Activated CD8-positive, alpha-beta memory T cell treated with anti-CD3 and anti-CD28 coated beads for 36 hours (primary cell): ENCODE measurements at regions not wholly inside any gene's neighbourhood (a gene's known extent, or its start where the extent isn't known, plus 50 kb on each side); places are given as distances from the start of the nearest gene placed in this dataset.

Source experiments
- CTCF ChIA-PET: fragments of 350-600 bp; sonication (Branson Sonifier 250); formaldehyde crosslinking; loops from one replicate; lab custom pipeline; 2021; ENCODE audit warnings: antibody characterized with exemption; lab: Charles Lee
- POLR2A ChIA-PET: fragments of 350-600 bp; sonication (Branson Sonifier 250); formaldehyde crosslinking; loops from one replicate; lab custom pipeline; 2021; ENCODE audit warnings: antibody characterized with exemption; lab: Charles Lee

DNA sequence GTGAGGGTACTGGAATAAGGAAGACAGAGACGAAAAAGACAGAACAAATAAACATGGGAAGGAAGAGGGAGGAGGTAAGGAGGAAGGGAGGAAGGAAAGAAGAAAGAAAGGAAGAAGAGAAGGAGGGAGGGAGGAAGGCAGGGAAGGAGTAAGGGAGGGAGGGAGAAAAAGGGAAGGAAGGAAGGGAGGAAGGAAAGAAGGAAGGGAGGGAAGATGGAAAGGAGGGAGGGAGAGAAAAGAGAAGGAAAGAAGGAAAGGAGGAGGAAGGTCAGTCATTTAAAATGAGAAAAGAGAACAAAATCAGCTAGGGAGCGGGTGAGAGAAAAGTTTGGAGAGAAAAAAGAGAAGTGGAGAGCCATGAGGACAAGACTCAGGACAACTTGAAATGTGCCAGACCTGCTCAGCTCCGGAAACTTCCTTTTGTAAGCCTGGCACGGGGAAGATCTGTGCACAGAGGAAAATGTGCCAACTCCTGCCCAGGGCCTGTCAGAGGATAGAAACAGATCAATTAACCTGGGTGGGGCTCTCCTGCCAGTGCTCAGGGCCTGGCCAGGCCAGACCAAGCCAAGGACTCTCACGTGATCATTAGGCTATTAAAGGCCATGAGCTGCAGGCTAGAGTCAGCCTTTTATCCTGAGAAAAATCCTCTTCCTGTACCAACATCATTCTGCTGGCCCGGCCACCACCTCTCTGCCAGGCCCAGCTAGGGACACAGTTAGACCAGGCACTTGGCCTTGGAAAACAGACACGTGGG, 50.1 kb upstream of the BCL6 start:
- CTCF ChIA-PET = no interaction called here
- POLR2A ChIA-PET = no interaction called here

DNA sequence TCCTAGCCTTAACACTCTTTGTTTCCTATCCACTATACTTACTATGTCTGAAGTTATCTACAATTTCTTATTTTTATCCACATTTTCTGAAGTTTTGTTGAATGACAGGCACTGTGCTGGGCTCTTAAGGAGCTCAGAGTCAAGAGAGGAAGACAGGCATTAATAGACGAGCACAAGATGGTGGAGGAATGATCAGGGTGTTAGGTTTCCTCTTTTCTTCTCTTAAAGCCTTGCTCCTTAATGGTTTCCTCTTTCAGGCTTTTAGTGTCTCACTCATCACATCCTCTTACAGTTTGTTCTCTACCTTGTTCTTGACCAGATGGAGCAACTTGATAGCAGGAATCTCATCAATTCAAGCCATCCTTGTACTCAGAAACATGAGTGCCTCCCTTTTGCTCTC, 52.9 kb upstream of the BCL6 start:
- POLR2A ChIA-PET = interaction anchor here (0.7 to 1.2 kb wide), 2 partner anchors 21 to 52 kb away, joined by 3 read pairs; no protein-coding TSS in a partner anchor

DNA sequence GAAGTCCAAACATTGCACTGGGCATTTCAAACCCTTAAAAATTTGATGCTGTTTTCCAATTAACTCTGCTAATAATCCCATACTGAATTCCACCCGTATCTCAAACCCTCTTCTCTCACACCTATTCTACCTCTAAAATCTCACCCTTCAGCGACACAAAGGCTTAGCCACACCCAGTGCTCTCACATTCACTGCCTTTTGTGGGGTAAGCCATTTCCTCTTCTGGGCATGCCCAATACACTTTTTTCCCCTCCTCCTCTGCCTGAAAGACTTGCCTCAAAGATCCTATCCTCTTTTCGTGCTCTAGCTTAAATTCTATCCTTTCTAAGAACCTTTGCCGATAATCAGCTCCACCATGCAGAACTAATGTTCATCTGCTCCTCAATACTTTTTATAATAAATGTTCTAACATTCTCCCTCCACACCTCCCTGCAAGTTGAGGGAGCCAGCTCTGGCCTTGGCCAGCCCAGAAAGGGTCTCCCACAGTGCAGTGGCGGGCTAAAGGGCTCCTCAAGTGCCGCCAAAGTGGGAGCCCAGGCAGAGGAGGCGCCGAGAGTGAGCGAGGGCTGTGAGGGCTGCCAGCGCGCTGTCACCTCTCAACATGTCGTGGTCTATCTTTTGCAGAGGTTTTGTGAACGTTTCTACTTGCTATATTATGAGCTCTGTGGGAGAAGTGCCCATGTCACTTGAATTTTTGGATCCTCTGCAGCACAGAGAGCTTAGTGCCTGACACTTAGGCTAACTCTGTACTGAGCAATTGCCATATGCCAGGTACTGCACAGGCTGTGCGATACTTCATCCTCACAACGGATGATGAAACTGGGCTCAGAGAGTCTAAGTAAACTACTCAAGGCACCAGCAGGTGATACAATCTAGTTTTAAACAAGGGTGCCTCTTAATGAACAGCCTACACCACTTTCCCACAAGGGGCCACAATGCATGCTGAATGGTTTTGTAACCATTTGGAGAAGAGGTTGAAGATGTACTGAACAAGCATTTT, 53.6 kb upstream of the BCL6 start:
- POLR2A ChIA-PET = interaction anchor here (0.7 to 2.1 kb wide), 4 partner anchors 21 to 56 kb away, joined by 3 to 13 read pairs (median 4); partner anchors contain the start of gene BCL6

More for the DNA sequence above, 52.9 kb upstream of the BCL6 start:
- CTCF ChIA-PET = interaction anchor here (1.0 to 6.9 kb wide), 2 partner anchors 39 to 52 kb away, joined by 3 to 50 read pairs; partner anchors contain the start of gene BCL6

DNA sequence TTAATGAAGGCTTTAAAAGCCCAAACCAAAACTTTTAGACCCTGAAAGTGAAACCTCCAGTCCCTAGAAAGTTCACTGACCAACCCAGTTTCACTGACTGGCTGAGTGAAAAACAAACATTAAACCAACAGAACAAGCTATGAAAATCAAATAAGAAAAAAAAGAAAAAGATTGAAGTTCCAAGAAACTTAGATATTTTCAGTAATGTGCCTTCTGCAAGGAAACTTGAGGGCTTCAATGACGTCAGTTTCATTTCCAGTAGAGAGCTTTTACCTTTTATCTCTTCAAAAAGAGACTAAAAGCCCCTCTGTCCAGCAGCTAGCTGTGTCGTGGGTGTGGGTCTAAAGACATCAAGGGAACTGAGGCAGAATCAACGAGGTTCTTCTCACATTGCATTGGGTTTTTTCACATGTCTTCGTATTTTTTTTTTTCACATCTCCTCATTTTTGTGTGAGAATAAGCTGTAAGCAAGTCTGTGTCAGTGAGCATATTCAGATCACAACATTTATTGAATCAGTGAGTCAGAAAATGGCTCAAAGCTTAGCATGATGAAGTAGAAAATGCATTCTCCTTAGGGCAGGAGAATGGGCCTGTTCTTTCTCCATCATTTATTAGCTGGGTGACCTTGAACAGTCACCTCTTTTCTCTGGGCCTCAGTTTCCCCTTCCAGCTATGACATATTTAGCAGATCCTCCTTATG, 54.8 kb upstream of the BCL6 start:
- ChIA-PET CTCF (interaction anchor here (1.1 to 6.9 kb wide), 6 partner anchors 8 to 126 kb away, joined by 3 to 50 read pairs (median 4); partner anchors contain the start of gene BCL6), POLR2A (interaction anchor here (0.5 to 4.9 kb wide), 13 partner anchors 9 to 990 kb away, joined by 3 to 50 read pairs (median 3); partner anchors contain the start of genes BCL6 and LPP)

More for the DNA sequence above, 53.6 kb upstream of the BCL6 start:
- CTCF ChIA-PET = interaction anchor here (1.0 to 6.9 kb wide), 3 partner anchors 9 to 53 kb away, joined by 3 to 50 read pairs (median 4); partner anchors contain the start of gene BCL6

DNA sequence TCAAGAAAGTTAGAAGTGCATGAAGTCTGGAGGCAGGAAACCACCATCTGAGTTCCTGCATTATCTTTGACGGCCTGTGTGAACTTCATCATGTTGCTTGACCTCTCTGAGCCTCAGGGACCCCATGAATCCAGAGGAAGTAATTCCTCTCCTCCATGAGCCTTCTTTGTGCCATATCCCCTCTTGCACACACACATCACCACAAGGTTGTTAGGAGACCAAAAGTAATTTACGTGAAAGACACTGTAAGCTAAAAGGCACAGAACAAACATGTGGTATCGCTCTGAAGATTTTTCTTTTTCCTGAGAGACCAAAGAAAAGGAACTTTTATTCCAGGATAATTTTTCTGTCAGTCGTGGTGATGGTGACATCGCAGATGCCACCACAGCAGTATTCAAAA, 55.9 kb upstream of the BCL6 start:
- CTCF ChIA-PET = interaction anchor here (1.1 to 6.9 kb wide), 3 partner anchors 15 to 61 kb away, joined by 4 to 50 read pairs (median 8); partner anchors contain the start of gene BCL6

DNA sequence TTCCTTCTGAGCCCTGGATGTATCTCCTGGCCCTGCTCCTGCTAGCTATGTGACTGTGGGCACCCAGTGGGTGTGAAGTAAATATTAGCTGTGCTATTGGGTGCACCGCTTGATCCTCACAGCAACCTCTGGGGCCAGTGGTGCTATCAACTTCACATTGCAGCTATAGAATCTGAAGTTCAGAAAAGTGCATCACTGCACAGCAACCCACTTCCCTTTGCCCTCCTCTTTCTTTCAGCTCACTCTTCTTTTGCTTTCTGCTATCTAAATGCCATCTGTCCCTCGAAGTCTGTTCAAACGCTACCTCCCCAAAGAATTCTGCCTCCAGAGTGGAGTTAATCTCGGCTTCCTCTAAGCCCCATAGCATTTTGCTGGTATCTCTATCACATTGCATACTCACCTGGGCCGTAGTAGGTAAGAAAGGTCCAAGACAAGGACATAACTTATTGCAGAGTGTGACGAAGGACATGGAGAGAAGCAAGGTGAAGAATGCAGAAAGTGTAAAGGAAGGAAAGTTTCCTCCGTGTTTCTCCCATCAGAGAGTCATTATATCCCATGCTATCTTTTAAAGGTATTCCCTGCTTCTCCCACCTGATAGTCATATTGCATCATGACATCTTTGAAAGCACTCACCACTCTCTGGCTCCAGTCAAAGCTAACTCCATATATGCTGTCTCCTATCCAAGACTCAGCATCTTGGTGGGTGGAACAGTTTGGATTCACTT, 57.1 kb upstream of the BCL6 start:
- POLR2A ChIA-PET = interaction anchor here (1.2 to 4.9 kb wide), 5 partner anchors 56 to 173 kb away, joined by 4 to 50 read pairs (median 4); partner anchors contain the start of gene BCL6
- CTCF ChIA-PET = interaction anchor here (0.7 to 6.9 kb wide), 4 partner anchors 30 to 62 kb away, joined by 3 to 50 read pairs (median 6); partner anchors contain the start of gene BCL6

More for the DNA sequence above, 55.9 kb upstream of the BCL6 start:
- POLR2A ChIA-PET = interaction anchor here (1.2 to 4.9 kb wide), 5 partner anchors 55 to 174 kb away, joined by 4 to 50 read pairs (median 13); partner anchors contain the start of gene BCL6

DNA sequence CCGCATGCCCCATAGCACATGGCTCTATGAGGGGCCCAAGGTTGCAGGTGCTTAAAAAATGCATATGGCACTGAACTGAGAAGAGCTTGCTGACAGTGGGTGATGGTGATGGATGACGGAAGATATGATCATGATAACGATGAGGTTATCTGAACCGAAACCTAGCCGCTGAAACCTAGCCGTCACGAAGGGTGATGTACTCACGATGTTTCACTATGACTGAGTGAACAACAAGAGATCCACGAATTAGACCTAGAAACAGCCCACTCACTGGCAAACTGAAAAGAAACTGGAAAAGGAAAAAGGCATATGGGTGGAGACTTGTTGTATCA, 57.6 kb upstream of the BCL6 start:
- POLR2A ChIA-PET = interaction anchor here (0.7 to 4.9 kb wide), 5 partner anchors 56 to 173 kb away, joined by 3 to 50 read pairs (median 4); partner anchors contain the start of gene BCL6

DNA sequence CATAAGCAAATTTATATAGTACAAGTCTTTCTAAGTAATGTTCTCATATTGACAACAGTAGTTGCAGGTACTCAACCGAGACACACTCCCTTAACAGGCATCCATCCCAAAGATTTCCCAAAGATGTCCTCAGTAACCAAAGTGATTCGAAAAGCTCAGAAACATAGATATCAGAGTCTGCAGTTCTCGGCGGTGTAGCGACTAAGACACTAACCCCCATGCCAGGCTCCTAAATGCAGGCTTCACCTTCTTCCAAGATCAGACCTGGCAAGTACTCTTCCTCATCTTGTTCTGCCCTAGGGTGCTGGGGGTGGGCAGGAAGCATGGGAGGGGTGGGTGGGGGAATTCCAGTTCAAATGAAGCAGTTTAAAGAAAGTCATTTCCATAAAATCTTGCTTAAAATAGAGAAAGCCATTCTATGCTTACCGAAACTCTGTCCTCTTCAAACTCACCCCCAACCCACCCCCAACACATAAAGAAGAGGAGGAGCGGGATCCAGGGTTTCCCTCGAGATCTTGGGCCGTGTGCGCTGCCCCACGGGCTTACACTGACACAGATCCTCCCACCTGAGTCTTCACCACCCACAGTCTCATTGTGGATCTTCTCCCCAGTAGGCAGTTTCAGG, 59.0 kb upstream of the BCL6 start:
- CTCF ChIA-PET = interaction anchor here (6.9 kb wide), 1 partner anchor 58 kb away, joined by 50 read pairs; the partner anchor contains the start of gene BCL6
- POLR2A ChIA-PET = interaction anchor here (4.9 kb wide), 1 partner anchor 58 kb away, joined by 50 read pairs; the partner anchor contains the start of gene BCL6

More for the DNA sequence above, 57.6 kb upstream of the BCL6 start:
- CTCF ChIA-PET = interaction anchor here (0.6 to 6.9 kb wide), 5 partner anchors 29 to 253 kb away, joined by 3 to 50 read pairs (median 4); partner anchors contain the start of gene BCL6

DNA sequence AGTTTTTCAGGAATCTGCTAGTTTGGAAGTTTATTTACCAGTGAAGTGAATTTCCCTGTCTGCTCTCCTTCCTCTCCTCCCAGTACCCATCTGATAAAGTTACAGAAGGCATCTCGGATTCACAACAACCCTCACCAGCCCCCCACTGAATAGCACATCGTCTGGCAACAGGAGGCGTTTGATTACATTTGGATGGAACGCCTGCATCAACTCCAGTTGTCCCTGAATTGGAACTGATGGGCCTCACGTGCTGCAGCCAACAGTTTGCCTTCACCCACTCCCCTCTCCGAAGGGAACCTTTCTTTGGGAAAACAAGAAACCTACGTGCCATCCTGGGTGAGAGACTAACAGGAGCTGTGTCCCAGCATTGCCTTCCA, 59.5 kb upstream of the BCL6 start:
- ChIA-PET CTCF (no interaction called here), POLR2A (interaction anchor here (4.9 kb wide), 1 partner anchor 58 kb away, joined by 50 read pairs; the partner anchor contains the start of gene BCL6)

DNA sequence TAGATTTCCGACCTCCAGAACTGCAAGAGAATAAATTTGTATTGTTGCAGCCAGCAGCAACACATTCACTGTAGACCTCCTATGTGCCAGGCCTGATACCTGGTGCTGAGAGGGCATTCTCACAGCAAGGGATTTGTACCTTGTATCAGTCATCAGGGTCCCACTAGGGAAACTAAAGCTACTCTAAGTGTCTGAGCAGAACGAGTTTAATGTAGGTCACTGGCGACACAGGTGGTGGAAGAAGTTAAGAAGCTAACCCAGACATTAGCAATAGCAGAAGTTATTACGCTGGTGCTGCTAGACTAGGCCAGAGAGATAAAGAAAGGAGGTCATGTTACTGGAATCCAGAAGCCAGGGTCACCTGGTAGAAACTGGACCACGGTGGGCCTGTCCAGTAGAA, 60.5 kb upstream of the BCL6 start:
- ChIA-PET POLR2A (interaction anchor here (2.3 kb wide), 1 partner anchor 60 kb away, joined by 9 read pairs; the partner anchor contains the start of gene BCL6), CTCF (interaction anchor here (1.2 kb wide), 1 partner anchor 58 kb away, joined by 3 read pairs; no protein-coding TSS in a partner anchor)

DNA sequence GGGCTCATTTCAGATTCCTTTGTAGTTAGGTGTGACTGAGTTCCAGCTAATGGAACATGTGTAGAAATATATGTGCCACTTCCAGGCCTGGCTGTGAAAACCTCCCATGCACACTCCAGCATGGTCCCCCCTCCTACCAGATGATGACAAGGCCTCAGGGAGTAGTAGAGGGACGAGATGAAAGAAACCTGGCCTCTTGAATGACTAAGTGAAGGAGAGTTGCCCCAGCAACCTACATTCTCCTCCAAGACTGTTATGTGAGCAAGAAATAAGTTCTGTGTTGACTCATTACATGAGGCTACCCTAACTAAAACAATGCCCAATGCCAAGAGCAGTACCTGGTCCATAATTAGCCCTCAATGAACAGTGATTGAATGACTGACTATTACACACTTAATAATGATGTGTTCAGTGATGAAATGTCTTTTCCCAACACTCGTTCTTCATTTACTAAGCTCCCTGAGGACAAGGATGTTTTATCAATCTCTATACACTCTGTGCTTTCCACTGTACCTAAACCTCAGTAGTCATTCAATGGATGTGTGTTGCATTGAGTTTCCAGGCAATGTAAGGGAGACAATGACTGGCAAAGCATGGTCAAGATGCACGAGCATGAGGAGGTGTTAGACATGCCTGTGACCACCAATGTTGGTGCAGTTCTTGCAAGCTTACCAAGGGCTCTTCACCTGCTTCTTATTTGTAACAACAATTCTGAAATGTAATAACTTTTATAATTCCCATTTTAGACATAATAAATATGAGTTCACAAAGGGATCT, 62.0 kb upstream of the BCL6 start:
- ChIA-PET POLR2A (interaction anchor here (2.3 kb wide), 1 partner anchor 62 kb away, joined by 9 read pairs; the partner anchor contains the start of gene BCL6), CTCF (interaction anchor here (0.7 to 1.5 kb wide), 3 partner anchors 8 to 1148 kb away, joined by 3 to 4 read pairs (median 3); no protein-coding TSS in a partner anchor)

DNA sequence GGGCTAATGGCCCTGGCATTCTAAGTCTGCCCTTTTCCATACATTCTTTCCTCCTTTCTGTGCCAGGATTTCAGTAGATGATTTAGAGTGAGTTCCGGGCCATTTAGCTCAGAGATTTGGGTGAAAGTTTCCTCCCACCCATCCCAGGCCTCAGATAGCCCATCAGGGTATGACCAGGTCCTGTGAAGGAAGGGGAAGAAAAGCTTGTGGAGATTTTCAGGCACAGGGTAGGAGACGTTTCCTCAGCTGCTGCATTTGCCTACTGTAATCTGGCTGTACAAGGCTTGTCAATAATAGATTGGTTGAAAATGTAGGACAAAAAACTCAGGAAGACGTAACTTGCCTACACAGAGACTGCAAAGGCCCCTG, 63.2 kb upstream of the BCL6 start:
- ChIA-PET CTCF (interaction anchor here (1.5 kb wide), 2 partner anchors 9 to 68 kb away, joined by 3 to 4 read pairs; no protein-coding TSS in a partner anchor), POLR2A (no interaction called here)

DNA sequence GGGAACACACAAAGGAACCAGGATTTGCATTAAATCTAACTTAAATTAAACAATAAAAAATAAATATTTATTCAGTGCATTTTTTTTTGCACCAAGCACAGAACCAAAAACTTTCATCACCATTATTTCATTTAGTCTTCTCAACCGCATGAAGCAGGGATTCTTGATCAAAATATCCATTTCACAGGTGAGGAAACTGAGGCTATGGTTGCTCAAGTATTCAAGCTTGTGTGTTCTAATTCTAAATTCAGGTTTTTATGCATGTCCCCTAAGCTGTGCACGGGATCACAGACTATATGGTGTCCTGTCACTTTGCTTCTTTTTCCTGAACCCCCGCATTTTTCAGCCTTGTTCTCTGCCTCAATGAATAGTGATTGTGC, 64.3 kb upstream of the BCL6 start:
- CTCF ChIA-PET = no interaction called here
- POLR2A ChIA-PET = interaction anchor here (0.6 kb wide), 2 partner anchors 9 to 848 kb away, joined by 3 read pairs; no protein-coding TSS in a partner anchor

DNA sequence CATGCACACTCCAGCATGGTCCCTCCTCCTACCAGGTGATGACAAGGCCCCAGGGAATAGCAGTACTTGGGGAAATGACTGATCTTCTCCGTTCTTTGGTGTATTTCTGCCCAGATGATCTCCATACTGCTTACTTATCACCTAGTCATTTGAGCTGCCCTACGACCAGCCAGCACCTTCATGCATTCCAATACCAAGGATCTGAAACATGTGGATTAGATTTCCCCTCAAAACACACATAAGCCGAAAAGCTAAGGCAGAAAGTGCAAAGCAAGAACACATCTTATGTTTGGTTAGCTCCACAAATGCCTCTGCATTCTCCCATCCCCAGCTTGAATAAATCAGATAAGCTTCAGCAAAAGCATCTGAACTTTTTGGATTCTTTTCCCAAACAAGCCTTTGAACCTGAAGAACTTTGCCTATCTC, 64.8 kb upstream of the BCL6 start:
- CTCF ChIA-PET = no interaction called here
- POLR2A ChIA-PET = no interaction called here

DNA sequence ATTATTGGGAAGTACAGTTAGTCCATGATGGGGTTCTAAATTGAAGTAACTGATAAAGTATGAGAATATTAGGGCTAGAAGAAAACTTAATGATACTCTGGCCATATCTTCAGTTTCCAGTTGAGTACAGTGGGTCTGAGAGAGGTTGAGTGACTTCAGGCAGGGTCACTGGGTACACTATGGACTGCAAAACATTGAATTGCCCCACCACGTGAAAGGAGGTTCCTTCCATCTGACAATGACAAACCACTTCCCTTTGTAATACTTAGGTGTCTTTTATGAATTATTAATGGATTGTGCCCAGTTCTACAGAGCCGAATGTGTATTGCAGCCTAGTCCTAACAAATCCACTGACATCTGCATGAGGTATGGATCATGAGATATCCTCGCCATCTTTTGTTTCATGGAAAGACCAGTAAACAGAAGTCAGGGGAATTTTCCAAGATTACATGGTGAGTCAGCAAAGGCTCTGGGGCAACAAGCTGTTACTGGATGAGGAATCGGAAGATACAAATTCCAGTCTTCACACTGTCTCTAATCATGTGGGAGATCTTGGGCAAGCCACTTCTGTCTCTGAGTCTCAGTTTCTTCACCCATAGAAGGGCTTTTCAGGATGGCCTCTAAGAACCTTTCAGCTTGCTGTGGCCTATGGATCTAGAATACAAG, 66.5 kb upstream of the BCL6 start:
- CTCF ChIA-PET = no interaction called here
- POLR2A ChIA-PET = no interaction called here
